HCT116 (cell line): ENCODE measurements at regions not wholly inside any gene's neighbourhood (a gene's known extent, or its start where the extent isn't known, plus 50 kb on each side); places are given as distances from the start of the nearest gene placed in this dataset.

Source experiments
- ATAC-seq: fragments of 200-7000 bp; cut with Tn5 transposase; 2 replicates; pipeline ENCODE4 v1.9.1; 2020; ENCODE audit warnings: mild to moderate bottlenecking, moderate library complexity
- BruUV-seq: library from RNA; stranded (reverse); fragments of 400-500 nt; replicated peaks from 2 replicates; lab custom pipeline; 2021; lab: Mats Ljungman, UMichigan
- CTCF ChIA-PET: fragments of 300-600 bp; sonication (Branson Sonifier 250); formaldehyde crosslinking; loops from one replicate; lab custom pipeline; 2021; ENCODE audit warnings: antibody characterized with exemption; lab: Charles Lee
- POLR2A ChIA-PET: fragments of 300-600, 350-600 bp; sonication (Branson Sonifier 250); formaldehyde crosslinking; loops from one replicate; lab custom pipeline; 2021; ENCODE audit warnings: antibody characterized with exemption; lab: Charles Lee
- RAD21 ChIA-PET, 2 experiments: fragments of 300-600 bp; sonication (Branson Sonifier 250); formaldehyde crosslinking; loops; one replicate each; lab custom pipeline; 2023; ENCODE audit warnings: low total read pairs in 2 of 2; ENCODE audit not compliant: uncharacterized antibody in 2 of 2, unreplicated experiment in 2 of 2, low non-redundant PET in 1 of 2; lab: Charles Lee
- DNase-seq: peaks from one replicate; pipeline ENCODE4 v3.0.0-alpha.2; 2010; ENCODE audit warnings: low read depth, low spot score
- H2AFZ ChIP-seq: fragments of 200-600 bp; shearing (Covaris generic), sonication (generic); 2 replicates; pipeline ENCODE4 v1.6.1; 2017; ENCODE audit warnings: low read depth, mixed run types, mixed read lengths, antibody characterized with exemption, low read length; ENCODE audit not compliant: poor library complexity, severe bottlenecking
- H3K27ac ChIP-seq: 2 replicates; pipeline ENCODE4 v1.5.1; 2012; ENCODE audit warnings: low read depth, low read length
- H3K27me3 ChIP-seq: fragments of 200-600 bp; sonication (generic); 2 replicates; pipeline ENCODE4 v1.6.1; 2016; ENCODE audit warnings: mixed run types, low read length, mixed read lengths; ENCODE audit not compliant: insufficient read depth
- H3K36me3 ChIP-seq, 2 experiments: fragments of 200-500 bp in 1 of 2; fragments of 200-600 bp in 1 of 2; sonication (Bioruptor generic) in 1 of 2; sonication (generic) in 1 of 2; 2 replicates each; pipeline versions ENCODE4 v1.5.1 to v1.6.1; 2014 to 2016; ENCODE audit warnings: low read length in 2 of 2, inconsistent platforms in 1 of 2, mixed read lengths in 1 of 2, mixed run types in 1 of 2; ENCODE audit not compliant: insufficient read depth in 2 of 2, control insufficient read depth in 1 of 2
- H3K4me1 ChIP-seq, 2 experiments: fragments of 200-600 bp in 1 of 2; sonication (generic) in 1 of 2; 2 replicates each; pipeline versions ENCODE4 v1.5.1 to v1.6.1; 2012 to 2017; ENCODE audit warnings: low read length in 2 of 2, inconsistent platforms in 1 of 2, mild to moderate bottlenecking in 1 of 2, mixed read lengths in 1 of 2, mixed run types in 1 of 2, moderate library complexity in 1 of 2; ENCODE audit not compliant: insufficient read depth in 2 of 2, control insufficient read depth in 1 of 2
- H3K4me2 ChIP-seq: fragments of 200-600 bp; sonication (generic); 2 replicates; pipeline ENCODE4 v1.6.1; 2017; ENCODE audit warnings: mixed run types, low read length, mixed read lengths
- H3K4me3 ChIP-seq, 2 experiments: fragments of 200-600 bp in 1 of 2; sonication (generic) in 1 of 2; replicated peaks in 1 of 2; 2 replicates each; pipeline ENCODE4 v1.5.1; 2011 to 2016; ENCODE audit warnings: low read length in 2 of 2, control low read depth in 1 of 2, low read depth in 1 of 2, mild to moderate bottlenecking in 1 of 2, mixed read lengths in 1 of 2, mixed run types in 1 of 2
- H3K79me2 ChIP-seq: fragments of 200-600 bp; sonication (generic); 2 replicates; pipeline ENCODE4 v1.6.1; 2017; ENCODE audit warnings: mild to moderate bottlenecking, mixed run types, low read length, moderate library complexity, mixed read lengths; ENCODE audit not compliant: insufficient read depth
- H3K9ac ChIP-seq: fragments of 200-600 bp; sonication (generic); 2 replicates; pipeline ENCODE4 v1.6.1; 2016; ENCODE audit warnings: low read length, mixed read lengths
- H3K9me2 ChIP-seq: fragments of 200-600 bp; sonication (generic), shearing (Covaris generic); 2 replicates; pipeline ENCODE4 v1.6.1; 2017; ENCODE audit warnings: mixed run types, mild to moderate bottlenecking, moderate library complexity; ENCODE audit not compliant: insufficient read depth
- H3K9me3 ChIP-seq, 2 experiments: fragments of 200-500 bp in 1 of 2; fragments of 200-600 bp in 1 of 2; sonication (Bioruptor generic) in 1 of 2; sonication (generic) in 1 of 2; 2 replicates each; pipeline ENCODE4 v1.6.1; 2014 to 2017; ENCODE audit warnings: low read length in 2 of 2, mixed read lengths in 2 of 2, inconsistent platforms in 1 of 2, low read depth in 1 of 2, mild to moderate bottlenecking in 1 of 2, mixed run types in 1 of 2, moderate library complexity in 1 of 2; ENCODE audit not compliant: control insufficient read depth in 1 of 2, insufficient read depth in 1 of 2
- H4K20me1 ChIP-seq: fragments of 200-600 bp; sonication (generic), shearing (Covaris generic); 2 replicates; pipeline ENCODE4 v1.6.1; 2017; ENCODE audit warnings: mixed run types, mild to moderate bottlenecking, moderate library complexity; ENCODE audit not compliant: insufficient read depth
- CBX3 ChIP-seq: IDR thresholded peaks from 2 replicates; pipeline ENCODE4 v1.6.1; 2012; ENCODE audit warnings: low read depth
- CEBPB ChIP-seq: IDR thresholded peaks from 2 replicates; pipeline ENCODE4 v1.6.1; 2012; ENCODE audit warnings: low read depth
- EGR1 ChIP-seq: IDR thresholded peaks from 2 replicates; pipeline ENCODE4 v1.6.1; 2012; ENCODE audit warnings: low read depth
- EZH2phosphoT487 ChIP-seq: fragments of 200-600 bp; IDR thresholded peaks from 2 replicates; pipeline ENCODE4 v1.6.1; 2018; ENCODE audit warnings: antibody characterized with exemption, borderline replicate concordance
- FOSL1 ChIP-seq: IDR thresholded peaks from 2 replicates; pipeline ENCODE4 v1.6.1; 2012; ENCODE audit warnings: low read depth
- JUND ChIP-seq: IDR thresholded peaks from 2 replicates; pipeline ENCODE4 v1.6.1; 2012
- POLR2A ChIP-seq: IDR thresholded peaks from 2 replicates; pipeline ENCODE4 v1.7.0; 2011; ENCODE audit warnings: borderline replicate concordance; ENCODE audit not compliant: insufficient read depth, insufficient read length; ENCODE audit errors: extremely low read depth
- POLR2AphosphoS5 ChIP-seq: IDR thresholded peaks from 2 replicates; pipeline ENCODE4 v1.6.1; 2011; ENCODE audit warnings: mild to moderate bottlenecking, low read depth, low read length, moderate library complexity
- RAD21 ChIP-seq: IDR thresholded peaks from 2 replicates; pipeline ENCODE4 v1.6.1; 2012; ENCODE audit warnings: low read depth, mild to moderate bottlenecking
- SP1 ChIP-seq: IDR thresholded peaks from 2 replicates; pipeline ENCODE4 v1.6.1; 2012; ENCODE audit warnings: low read depth
- SRF ChIP-seq: IDR thresholded peaks from 2 replicates; pipeline ENCODE4 v1.6.1; 2012; ENCODE audit warnings: low read depth
- TCF7L2 ChIP-seq: IDR thresholded peaks from 2 replicates; pipeline ENCODE4 v1.7.0; 2011; ENCODE audit warnings: borderline replicate concordance, inconsistent platforms; ENCODE audit not compliant: insufficient read depth, insufficient read length; ENCODE audit errors: extremely low read depth
- YY1 ChIP-seq: IDR thresholded peaks from 2 replicates; pipeline ENCODE4 v1.6.1; 2011; ENCODE audit warnings: low read length, low read depth, moderate library complexity, mild to moderate bottlenecking; ENCODE audit not compliant: insufficient replicate concordance; ENCODE audit errors: extremely low read depth
- ZNF274 ChIP-seq: fragments of 200-500 bp; sonication (Bioruptor generic); IDR thresholded peaks from 2 replicates; pipeline ENCODE4 v1.6.1; 2014; ENCODE audit warnings: mild to moderate bottlenecking, low read depth, low read length, inconsistent platforms
- intact Hi-C: fragments of 100-400 bp; cut with micrococcal nuclease; formaldehyde crosslinking; loops from 2 replicates; pipeline ENCODE4 v1.10.0; 2022
- TF ChIP-seq, protein P1 (sequence below): IDR thresholded peaks from 2 replicates; pipeline ENCODE4 v1.6.1; 2012
- TF ChIP-seq, protein P2 (sequence below), 3 experiments: fragments of 200-600 bp in 1 of 3; sonication (generic) in 1 of 3; IDR thresholded peaks in 2 of 3; conservative IDR thresholded peaks in 1 of 3; 2 replicates each; pipeline ENCODE4 v1.5.1; 2012 to 2017; ENCODE audit warnings: low read depth in 2 of 3, low read length in 2 of 3, antibody characterized with exemption in 1 of 3, borderline replicate concordance in 1 of 3, control low read depth in 1 of 3, mild to moderate bottlenecking in 1 of 3, mixed read lengths in 1 of 3, mixed run types in 1 of 3, moderate library complexity in 1 of 3; ENCODE audit not compliant: insufficient read depth in 1 of 3

DNA sequence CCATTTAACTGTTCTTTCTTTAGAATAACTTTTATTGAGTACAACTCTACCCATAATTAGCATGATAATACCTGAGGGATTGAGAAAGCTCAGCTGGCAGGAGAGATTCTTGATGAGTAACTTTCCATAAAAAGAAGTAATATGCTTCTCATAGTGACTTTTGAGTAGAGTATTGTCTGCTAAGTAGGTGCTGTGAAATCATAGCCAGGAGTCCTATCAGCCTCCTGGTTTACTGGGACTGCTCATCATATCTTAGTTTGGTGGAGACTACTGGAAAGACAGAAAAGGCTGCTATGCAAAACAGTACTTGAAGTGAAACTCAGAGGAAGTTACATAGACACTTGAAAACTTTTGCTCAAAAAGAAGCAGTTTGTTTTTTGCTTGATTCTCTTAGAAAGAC lies 113.3 kb upstream of the ATP2B1 start:
- H3K79me2 ChIP-seq: no peaks in the 10 kb centered on the region
- H3K4me2 ChIP-seq: no peak overlapping the region
- TF ChIP-seq SP1: no peak
- TF ChIP-seq RAD21: no peak
- TF ChIP-seq FOSL1: no peak
- TF ChIP-seq JUND: no peak
- TF ChIP-seq EGR1: no peak
- no peak for TF ChIP-seq EZH2phosphoT487
- no peak for TF ChIP-seq TCF7L2
- no peak for TF ChIP-seq ZNF274
- TF ChIP-seq SRF: no peak
- TF ChIP-seq CBX3: no peak
- H3K9ac ChIP-seq: no peak overlapping the region
- no peak for ATAC-seq
- ChIA-PET RAD21 (no interaction called here), CTCF (no interaction called here), POLR2A (no interaction called here)
- peak overlapping the region; percentile 27 for H2AFZ ChIP-seq
- no peak overlapping the region for H3K27ac ChIP-seq
- H4K20me1 ChIP-seq: no peaks in the 10 kb centered on the region
- H3K4me3 ChIP-seq: no peak overlapping the region
- H3K4me1 ChIP-seq: peaks cover 8 to 12% of the 10 kb centered on the region in 2 experiments; a peak in 3 of 4 replicates
- DNase-seq: no peak
- H3K27me3 ChIP-seq: no peaks in the 10 kb centered on the region
- no peaks in the 10 kb centered on the region for H3K9me2 ChIP-seq
- intact Hi-C loops: no loop called here
- no TSS peak for BruUV-seq
- no peaks in the 10 kb centered on the region for H3K9me3 ChIP-seq
- H3K36me3 ChIP-seq: no peaks in the 10 kb centered on the region

DNA sequence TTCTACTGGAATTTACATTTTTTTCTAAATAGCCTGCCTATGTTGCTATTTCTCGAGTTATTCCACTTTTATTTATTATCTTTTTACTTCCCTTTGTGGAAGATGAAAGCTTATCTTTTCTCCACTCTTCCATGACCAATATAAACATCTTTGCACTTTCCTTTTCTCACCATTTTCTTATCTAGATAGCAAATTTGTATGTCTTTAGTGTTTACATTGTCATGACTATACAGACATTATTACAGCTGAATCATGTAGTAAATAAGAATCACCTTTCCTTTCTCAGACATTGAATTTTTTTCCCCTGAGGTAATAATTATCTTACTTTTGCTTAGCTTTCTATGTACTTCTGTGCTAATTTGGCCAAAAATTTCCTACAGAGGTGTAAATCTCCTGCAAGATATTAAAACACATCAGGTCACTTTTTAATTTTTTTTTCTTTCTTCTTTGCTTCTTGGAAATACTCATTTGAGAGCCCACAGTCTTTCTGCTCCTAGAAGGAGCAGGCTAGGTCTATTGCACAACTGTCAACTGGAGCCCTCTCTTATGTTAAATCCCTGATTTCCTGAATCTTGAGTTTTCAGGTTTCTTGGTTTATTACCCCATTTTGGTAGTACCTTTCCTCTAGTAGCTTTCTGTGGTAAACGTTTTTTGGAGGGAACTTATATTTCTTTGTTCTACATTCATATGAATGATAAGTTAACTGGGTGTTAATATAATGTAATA lies 109.0 kb upstream of the ATP2B1 start:
- CTCF ChIA-PET: no interaction called here
- Histone ChIP-seq H3K36me3 (no peaks in the 10 kb centered on the region), H4K20me1 (no peaks in the 10 kb centered on the region), H3K9ac (no peak overlapping the region), H3K4me2 (no peak overlapping the region), H3K27ac (no peak overlapping the region), H2AFZ (peak overlapping the region; percentile 40), H3K4me1 (no peaks in the 10 kb centered on the region), H3K27me3 (no peaks in the 10 kb centered on the region), H3K9me2 (no peaks in the 10 kb centered on the region), H3K79me2 (no peaks in the 10 kb centered on the region), H3K4me3 (no peak overlapping the region), H3K9me3 (no peaks in the 10 kb centered on the region)
- ATAC-seq (no peak), DNase-seq (no peak)
- POLR2A ChIA-PET: interaction anchor here (1.2 kb wide), 1 partner anchor 10 kb away, joined by 3 read pairs; no protein-coding TSS in a partner anchor
- intact Hi-C loops: no loop called here
- no TSS peak for BruUV-seq
- RAD21 ChIA-PET: no interaction called here
- TF ChIP-seq TCF7L2 (no peak), POLR2A (no peak), RAD21 (no peak), YY1 (no peak), CEBPB (no peak), POLR2AphosphoS5 (no peak), EGR1 (no peak), EZH2phosphoT487 (no peak), CBX3 (no peak)
- TF ChIP-seq, protein P1, sequence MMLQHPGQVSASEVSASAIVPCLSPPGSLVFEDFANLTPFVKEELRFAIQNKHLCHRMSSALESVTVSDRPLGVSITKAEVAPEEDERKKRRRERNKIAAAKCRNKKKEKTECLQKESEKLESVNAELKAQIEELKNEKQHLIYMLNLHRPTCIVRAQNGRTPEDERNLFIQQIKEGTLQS: no peak
- TF ChIP-seq, protein P2, sequence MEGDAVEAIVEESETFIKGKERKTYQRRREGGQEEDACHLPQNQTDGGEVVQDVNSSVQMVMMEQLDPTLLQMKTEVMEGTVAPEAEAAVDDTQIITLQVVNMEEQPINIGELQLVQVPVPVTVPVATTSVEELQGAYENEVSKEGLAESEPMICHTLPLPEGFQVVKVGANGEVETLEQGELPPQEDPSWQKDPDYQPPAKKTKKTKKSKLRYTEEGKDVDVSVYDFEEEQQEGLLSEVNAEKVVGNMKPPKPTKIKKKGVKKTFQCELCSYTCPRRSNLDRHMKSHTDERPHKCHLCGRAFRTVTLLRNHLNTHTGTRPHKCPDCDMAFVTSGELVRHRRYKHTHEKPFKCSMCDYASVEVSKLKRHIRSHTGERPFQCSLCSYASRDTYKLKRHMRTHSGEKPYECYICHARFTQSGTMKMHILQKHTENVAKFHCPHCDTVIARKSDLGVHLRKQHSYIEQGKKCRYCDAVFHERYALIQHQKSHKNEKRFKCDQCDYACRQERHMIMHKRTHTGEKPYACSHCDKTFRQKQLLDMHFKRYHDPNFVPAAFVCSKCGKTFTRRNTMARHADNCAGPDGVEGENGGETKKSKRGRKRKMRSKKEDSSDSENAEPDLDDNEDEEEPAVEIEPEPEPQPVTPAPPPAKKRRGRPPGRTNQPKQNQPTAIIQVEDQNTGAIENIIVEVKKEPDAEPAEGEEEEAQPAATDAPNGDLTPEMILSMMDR (IDR thresholded peaks at IDR 0.05 in 2 of 3, conservative IDR thresholded peaks at IDR 0.05 in 1 of 3; ENCODE audit: borderline replicate concordance in 1 of 3, insufficient read depth in 1 of 3, low read depth in 2 of 3, low read length in 2 of 3): no peak
